GM13976 (cell line): ENCODE measurements at regions not wholly inside any gene's neighbourhood (a gene's known extent, or its start where the extent isn't known, plus 50 kb on each side); places are given as distances from the start of the nearest gene placed in this dataset.
"Not testable (repeated sequence)": the region's sequence is repeated elsewhere in the genome, so short reads cannot be mapped to it uniquely, and the experiment has no call there.

ENCODE experiments used
- DNase-seq: peaks from one replicate; pipeline ENCODE4 v3.0.0; 2012; ENCODE audit warnings: low spot score
- CTCF ChIP-seq: IDR thresholded peaks from 2 replicates; pipeline ENCODE4 v1.5.1; 2012; ENCODE audit warnings: borderline replicate concordance, mild to moderate bottlenecking; ENCODE audit not compliant: insufficient read depth; ENCODE audit errors: extremely low read depth, missing control alignments, control extremely low read depth
- in situ Hi-C: fragments of 300-500 bp; cut with MboI; formaldehyde crosslinking; loops from one replicate; pipeline ENCODE4 v1.12.0; 2022; ENCODE audit warnings: low sequenced_read_pairs, mixed read lengths, inconsistent platforms; ENCODE audit not compliant: unreplicated experiment

- DNase-seq: no peak
- in situ Hi-C loops: no loop called here
Observed at GRCh38 chr7:13743226-13743625, 246.2 kb downstream of the ETV1 start.

GRCh38 chr7:13745530-13745929 is 243.9 kb downstream of the ETV1 start:
- DNase-seq: no peak
- in situ Hi-C loops: no loop called here
- no peak for TF ChIP-seq CTCF

More at GRCh38 chr7:13743226-13743625, 246.2 kb downstream of the ETV1 start:
- no peak for TF ChIP-seq CTCF

DNA sequence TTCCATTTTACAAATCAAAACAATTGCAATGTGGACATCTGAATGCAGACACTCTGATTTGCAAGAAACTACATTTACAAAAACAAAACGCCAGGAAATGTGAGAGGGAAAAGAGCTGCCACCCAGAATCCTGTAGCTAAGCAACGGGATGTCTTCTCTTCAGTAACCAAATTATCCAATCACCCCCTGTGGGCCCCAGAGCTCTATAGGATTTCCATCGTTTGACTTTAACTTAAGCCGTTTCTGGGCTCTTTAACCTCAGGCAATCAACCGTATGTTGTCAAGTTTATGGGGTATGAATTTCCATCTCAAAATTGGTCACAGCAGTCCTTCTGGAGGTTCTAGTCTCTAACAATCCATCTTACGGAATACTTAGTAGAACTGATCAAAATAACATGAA is 240.5 kb downstream of the ETV1 start:
- in situ Hi-C loops: no loop called here
- TF ChIP-seq CTCF: no peak
- no peak for DNase-seq

DNA sequence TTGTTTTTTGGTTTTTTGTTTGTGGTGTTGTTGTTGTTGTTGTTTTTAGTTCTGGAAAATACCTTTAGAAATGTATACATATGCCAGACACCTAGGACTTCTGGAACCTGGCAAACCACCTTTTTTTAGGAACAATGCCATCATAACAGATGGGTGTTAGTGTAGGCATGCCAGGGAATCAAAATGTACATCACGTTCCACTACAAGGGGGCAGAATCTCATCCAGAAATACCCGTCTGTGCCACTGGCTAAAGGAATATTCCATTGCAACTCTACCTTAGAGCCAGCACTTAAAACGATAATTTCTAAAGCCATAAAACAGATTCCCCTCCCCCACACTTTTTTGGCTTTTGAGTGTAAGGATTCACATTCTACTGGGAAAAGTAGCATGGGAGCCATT is 239.8 kb downstream of the ETV1 start:
- TF ChIP-seq CTCF: no peak
- in situ Hi-C loops: no loop called here
- DNase-seq: no peak

DNA sequence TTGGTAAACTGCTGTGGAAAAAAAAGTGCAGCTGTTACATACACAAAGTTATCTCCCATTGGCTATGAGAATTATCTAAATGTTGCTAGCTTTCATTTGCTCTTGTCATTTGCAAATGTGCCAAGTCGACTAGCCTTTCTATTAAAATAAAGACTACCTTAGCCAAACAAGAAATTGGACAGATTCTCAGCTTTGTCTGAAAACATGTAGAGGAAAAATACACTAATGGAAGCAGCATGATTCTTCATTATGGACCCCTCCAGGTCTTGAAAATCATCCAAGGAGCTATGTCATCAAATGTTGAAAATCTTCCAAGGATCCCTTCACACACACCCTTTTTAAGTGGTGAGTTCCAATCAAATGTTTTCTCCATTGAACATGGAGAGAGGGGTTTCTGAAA is 237.7 kb downstream of the ETV1 start:
- in situ Hi-C loops: no loop called here
- no peak for DNase-seq

DNA sequence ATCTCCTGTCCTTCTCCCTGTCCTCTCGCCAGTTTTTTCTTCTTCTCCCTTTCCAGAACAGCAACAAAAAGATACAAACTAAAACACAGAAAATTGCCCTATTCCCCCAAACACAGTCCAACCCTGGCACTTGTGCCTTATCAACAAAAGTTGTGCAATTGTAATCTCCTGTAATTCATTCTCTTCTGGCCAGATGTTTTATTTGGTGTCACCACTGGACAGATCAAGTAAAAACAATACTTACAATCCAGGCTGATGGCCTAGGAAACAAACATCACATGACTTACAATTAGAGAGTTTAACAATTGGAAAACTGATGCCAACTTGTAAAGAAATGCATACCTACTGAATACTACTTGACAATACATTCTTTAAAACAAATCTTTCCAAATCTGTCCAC is 231.6 kb downstream of the ETV1 start:
- in situ Hi-C loops: no loop called here
- no peak for DNase-seq
- TF ChIP-seq CTCF: no peak

More for the DNA sequence above, 237.7 kb downstream of the ETV1 start:
- no peak for TF ChIP-seq CTCF

- DNase-seq, in situ Hi-C loops: not testable (repeated sequence)
Observed at GRCh38 chr7:13765853-13766252, 223.6 kb downstream of the ETV1 start.

DNA sequence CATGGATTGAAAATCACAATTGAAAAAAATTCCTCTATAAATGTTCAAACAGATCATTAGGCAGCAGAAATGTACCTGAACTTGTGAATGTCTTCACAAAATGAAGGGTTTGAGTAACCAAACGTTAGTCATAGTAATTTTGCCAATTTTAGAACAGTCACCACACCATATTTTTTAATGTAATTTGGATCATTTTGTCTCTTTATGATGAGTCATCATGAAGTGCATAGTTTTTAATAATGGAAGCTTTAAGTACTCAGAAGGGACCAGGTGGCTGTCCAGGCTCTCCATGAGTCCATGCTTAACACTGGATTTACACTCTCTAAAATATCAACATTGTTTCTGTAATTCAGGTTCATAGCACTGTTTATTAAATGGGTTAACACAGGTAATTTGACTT is 219.2 kb downstream of the ETV1 start:
- TF ChIP-seq CTCF: no peak
- no peak for DNase-seq
- in situ Hi-C loops: no loop called here
